ENCODE measurements at regions not wholly inside any gene's neighbourhood (a gene's known extent, or its start where the extent isn't known, plus 50 kb on each side); places are given as distances from the start of the nearest gene placed in this dataset.
"Not testable (repeated sequence)": the region's sequence is repeated elsewhere in the genome, so short reads cannot be mapped to it uniquely, and the experiment has no call there.

DNA sequence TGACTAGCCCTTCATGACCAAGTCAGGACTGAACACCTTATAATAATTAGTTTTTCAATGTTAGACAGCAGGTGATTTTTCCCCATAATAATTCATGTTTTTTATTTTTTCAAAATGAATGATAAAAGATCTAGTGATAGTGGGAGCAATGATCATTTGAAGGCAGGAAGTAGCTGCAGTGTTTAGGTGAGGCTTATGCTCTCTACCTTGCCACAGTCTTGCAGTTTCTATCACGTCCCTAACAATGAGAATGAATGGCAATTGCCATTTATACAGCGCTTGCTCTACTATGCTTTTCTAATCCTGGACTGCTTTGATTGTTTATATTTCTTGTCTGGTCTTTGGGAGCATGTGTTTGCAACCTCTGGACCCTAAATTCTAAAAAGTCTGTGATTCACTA, 367.8 kb upstream of the RIOK2 start:
- Histone ChIP-seq H3K4me3 (no peak overlapping the region), H3K4me1 (replicated peaks in 1 of 2) (peaks cover 8 to 22% of the 10 kb centered on the region in 2 donors), H3K27ac (no peak overlapping the region)
- 50 to 100% (median 88%) methylated on average over 1 to 2 of the region's 2 CpGs; no CpG with 5 or more reads in 2 of the 10 experiments for WGBS, 10 experiments
- ATAC-seq (replicated peaks in 6 of 8): no peak
- in situ Hi-C loops (cut with MboI; ENCODE audit: low pct_unique_long_range_greater_than_20kb in 2 of 9, low sequenced_read_pairs in 9 of 9, unreplicated experiment in 9 of 9): no loop called here

DNA sequence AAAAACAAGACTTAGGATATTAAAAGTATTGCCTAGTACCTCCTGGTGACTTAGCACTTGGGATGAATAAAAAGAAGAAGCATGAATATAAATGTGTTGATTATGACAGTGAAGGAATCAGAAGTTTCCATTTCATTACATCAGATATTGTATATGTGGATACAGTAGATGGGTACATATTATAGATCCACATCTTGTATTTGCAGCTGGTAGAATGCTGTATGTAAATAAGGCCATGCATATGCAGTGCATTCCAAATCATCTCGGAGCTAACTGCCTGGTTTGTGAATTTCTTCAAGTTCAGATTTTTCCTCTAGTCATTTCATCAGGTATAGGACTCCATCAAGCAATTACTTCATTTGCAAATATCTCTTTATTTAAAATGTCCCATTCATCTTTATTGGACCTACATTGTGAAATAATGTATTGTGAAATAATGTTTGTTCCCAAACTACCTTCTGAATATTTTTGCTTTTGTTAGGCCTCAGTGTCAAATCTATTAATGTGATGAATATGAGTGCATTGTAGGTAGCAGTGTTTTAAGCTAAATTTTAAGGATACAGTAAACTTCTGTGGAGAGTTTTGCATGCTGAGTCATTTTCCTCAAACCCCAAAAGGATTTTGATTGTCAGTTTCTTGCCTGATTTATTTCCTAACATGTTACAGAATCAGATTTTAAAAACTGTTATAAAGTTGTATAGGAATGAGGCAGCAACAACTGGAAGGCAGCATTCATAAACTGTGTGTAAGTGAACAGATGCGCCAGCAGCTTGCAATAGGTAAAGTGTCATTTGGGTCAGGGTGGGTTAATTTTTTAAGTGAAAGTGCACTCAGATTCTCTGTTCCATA, 370.8 kb upstream of the RIOK2 start:
- H3K4me1 ChIP-seq (replicated peaks in 1 of 2): peaks cover 3 to 17% of the 10 kb centered on the region in 2 donors
- 50 to 100% (median 71%) methylated on average over 1 to 2 of the region's 2 CpGs; no CpG with 5 or more reads in 2 of the 10 experiments for WGBS, 10 experiments
- no peak overlapping the region for H3K4me3 ChIP-seq
- in situ Hi-C loops (cut with MboI; ENCODE audit: low pct_unique_long_range_greater_than_20kb in 2 of 9, low sequenced_read_pairs in 9 of 9, unreplicated experiment in 9 of 9): no loop called here
- no peak overlapping the region for H3K27ac ChIP-seq
- ATAC-seq (replicated peaks in 6 of 8): peak in 4 of 8 experiments; percentile 30 to 90 (median 50)

DNA sequence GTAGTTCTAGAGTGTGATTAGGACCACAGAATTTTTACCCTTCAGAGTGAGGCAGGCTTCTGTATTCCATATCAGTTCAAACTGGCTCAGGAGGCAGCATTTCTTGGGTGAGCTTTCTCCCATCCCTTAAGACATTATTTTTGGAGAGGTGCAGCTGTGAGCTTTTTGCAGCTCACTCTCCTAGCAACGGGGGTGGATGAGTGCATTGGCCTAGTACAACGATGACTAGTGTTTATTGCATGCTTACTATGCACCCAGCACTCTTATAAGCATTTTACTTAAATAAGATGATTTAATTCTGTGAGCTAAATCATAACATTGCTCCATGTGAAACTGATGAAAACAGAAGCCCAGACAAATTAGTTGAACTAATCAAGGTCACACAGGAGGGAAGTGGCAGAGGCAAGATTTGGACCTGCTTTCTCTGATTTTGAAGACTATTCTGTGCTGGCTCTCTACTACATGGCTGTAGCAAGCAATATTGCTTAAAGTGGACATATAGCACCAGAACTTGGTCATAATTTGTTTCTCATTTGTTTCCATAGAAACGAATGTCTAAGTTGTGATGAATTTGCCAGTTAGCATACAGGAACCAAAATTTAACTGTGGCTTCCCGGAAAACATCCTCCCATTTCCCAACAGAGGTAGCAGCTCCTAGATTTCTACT, 372.1 kb upstream of the RIOK2 start:
- peak in 1 of 8 experiments; percentile 32 for ATAC-seq (replicated peaks in 6 of 8)
- WGBS, 10 experiments: 23 to 92% (median 75%) methylated on average over 1 to 4 of the region's 4 CpGs; no CpG with 5 or more reads in 1 of the 10 experiments
- peaks cover 0 to 13% of the 10 kb centered on the region in 2 donors for H3K4me1 ChIP-seq (replicated peaks in 1 of 2)
- H3K27ac ChIP-seq: no peak overlapping the region
- no peak overlapping the region for H3K4me3 ChIP-seq
- in situ Hi-C loops (cut with MboI; ENCODE audit: low pct_unique_long_range_greater_than_20kb in 2 of 9, low sequenced_read_pairs in 9 of 9, unreplicated experiment in 9 of 9): no loop called here

DNA sequence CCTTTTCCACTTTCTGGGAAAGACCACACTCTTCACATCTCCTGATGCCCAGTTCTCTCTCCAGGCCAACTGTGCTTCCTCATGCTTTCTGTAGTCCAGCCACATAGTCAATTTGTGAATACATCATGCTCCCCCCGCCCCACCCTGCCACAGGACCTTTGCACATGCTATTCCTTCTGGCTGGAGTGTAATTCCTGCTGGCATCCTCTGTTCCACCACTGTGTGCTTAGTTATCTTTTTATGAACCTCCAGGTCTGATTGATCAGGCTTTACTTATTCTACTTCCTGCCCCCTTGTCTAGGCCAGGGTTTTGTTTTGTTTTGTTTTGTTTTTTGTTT, 372.6 kb upstream of the RIOK2 start:
- in situ Hi-C loops (cut with MboI; ENCODE audit: low pct_unique_long_range_greater_than_20kb in 2 of 9, low sequenced_read_pairs in 9 of 9, unreplicated experiment in 9 of 9): no loop called here

DNA sequence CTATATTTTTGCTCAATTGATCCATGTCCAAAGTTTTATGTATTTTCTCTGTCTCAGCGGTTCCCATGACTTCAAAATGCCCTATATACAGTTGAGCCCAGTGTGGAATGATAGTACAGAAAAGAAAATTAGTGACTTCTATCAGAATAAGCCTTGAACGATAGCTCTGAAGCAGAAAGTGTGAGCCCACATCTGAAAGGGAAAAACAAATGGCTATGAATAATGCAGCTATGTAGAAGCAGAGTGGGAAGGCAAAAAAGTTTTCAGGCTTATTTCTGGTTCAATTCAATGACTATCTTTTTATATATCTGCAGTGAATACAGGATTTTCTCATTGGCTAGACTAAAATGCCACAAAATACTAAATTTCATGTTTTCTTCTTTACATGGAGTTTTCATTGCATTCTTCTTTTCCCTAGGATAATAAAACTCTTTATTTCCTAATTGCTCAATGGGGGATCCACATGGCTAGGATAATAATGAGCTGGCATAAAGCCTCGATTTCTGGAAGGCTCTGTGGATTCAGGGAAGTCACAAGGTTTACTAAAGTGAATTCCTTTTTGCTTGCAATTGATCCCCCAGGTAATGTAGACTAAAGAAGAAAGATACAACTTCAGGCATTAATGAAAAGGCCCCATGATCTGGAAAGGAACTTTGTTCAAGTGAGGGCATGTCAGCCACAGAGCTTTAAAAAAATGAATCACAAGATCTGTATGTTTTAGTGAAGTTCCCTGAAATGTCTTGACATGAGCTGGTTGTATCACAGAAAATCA, 377.0 kb upstream of the RIOK2 start:
- Histone ChIP-seq H3K4me3 (no peak overlapping the region), H3K27ac (no peak overlapping the region), H3K4me1 (replicated peaks in 1 of 2) (no peaks in the 10 kb centered on the region)
- in situ Hi-C loops (cut with MboI; ENCODE audit: low pct_unique_long_range_greater_than_20kb in 2 of 9, low sequenced_read_pairs in 9 of 9, unreplicated experiment in 9 of 9): no loop called here
- 0 to 93% (median 70%) methylated on average over 1 to 3 of the region's 3 CpGs; no CpG with 5 or more reads in 2 of the 10 experiments for WGBS, 10 experiments
- peak in 4 of 8 experiments; percentile 23 to 94 (median 46) for ATAC-seq (replicated peaks in 6 of 8)

More for the DNA sequence above, 372.6 kb upstream of the RIOK2 start:
- peak in 1 of 8 experiments; percentile 19 for ATAC-seq (replicated peaks in 6 of 8)
- H3K27ac ChIP-seq: no peak overlapping the region
- WGBS, 10 experiments: 86 to 100% (median 100%) methylated on average over 1 of the region's 1 CpG; no CpG with 5 or more reads in 4 of the 10 experiments
- H3K4me1 ChIP-seq (replicated peaks in 1 of 2): peaks cover 0 to 8% of the 10 kb centered on the region in 2 donors
- no peak overlapping the region for H3K4me3 ChIP-seq

DNA sequence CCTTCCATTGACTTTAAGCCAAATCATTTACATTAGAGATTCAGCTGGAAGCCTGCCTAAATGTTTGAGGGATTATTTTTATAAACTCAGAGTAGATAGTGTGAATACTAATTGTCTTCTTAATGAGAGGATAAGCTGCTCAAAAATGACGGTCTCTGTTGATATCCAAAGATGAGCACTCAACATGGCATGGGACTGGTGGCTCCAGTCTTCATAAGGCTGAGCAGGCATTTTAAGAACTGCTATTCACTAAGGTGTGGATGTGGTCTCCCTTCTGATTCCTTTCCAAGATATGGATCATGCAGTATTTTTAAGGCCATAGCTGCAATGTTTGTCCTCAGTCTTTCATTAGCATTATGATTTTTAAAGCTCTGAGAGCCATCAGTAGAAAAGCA, 377.5 kb upstream of the RIOK2 start:
- ATAC-seq (replicated peaks in 6 of 8): peak in 1 of 8 experiments; percentile 42
- H3K4me1 ChIP-seq (replicated peaks in 1 of 2): no peaks in the 10 kb centered on the region

DNA sequence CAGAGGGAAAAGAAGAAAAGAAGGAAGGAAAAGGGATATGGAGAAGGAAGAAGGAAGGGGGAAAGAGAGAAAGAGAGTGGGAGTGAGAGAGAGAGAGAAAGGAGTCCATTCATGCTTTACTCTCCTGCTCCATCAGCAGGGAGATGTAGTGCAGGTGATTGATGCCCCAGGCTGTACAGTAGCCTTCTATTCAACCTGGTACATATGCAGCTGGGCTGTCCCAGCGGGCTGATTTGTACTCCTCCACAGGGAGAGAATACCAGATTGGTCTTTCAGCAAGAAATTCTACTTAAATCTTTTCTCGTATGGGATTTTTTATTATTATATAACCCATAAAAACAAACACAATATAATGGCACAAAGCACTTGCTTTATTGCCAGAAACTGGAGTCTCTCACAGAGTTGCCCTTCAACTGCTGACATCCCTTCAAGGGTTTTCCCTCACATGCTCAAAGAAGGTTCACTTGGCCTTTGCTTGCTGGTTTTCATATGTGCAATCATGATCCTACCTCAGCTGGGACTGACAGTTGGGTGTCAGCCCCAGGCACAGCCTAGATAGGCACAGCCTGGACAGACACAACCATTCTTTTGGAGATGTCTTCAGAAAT, 380.1 kb upstream of the RIOK2 start:
- ATAC-seq (replicated peaks in 6 of 8): peak in 2 of 8 experiments; percentile 41 to 61
- in situ Hi-C loops (cut with MboI; ENCODE audit: low pct_unique_long_range_greater_than_20kb in 2 of 9, low sequenced_read_pairs in 9 of 9, unreplicated experiment in 9 of 9): no loop called here
- WGBS, 10 experiments: 36 to 100% (median 80%) methylated on average over 1 to 2 of the region's 2 CpGs; no CpG with 5 or more reads in 1 of the 10 experiments
- Histone ChIP-seq H3K4me1 (replicated peaks in 1 of 2) (no peaks in the 10 kb centered on the region), H3K4me3 (no peak overlapping the region), H3K27ac (no peak overlapping the region)

More for the DNA sequence above, 377.5 kb upstream of the RIOK2 start:
- H3K4me3 ChIP-seq: no peak overlapping the region
- H3K27ac ChIP-seq: no peak overlapping the region
- 83 to 100% (median 94%) methylated on average over 1 of the region's 1 CpG; no CpG with 5 or more reads in 6 of the 10 experiments for WGBS, 10 experiments
- in situ Hi-C loops (cut with MboI; ENCODE audit: low pct_unique_long_range_greater_than_20kb in 2 of 9, low sequenced_read_pairs in 9 of 9, unreplicated experiment in 9 of 9): no loop called here

DNA sequence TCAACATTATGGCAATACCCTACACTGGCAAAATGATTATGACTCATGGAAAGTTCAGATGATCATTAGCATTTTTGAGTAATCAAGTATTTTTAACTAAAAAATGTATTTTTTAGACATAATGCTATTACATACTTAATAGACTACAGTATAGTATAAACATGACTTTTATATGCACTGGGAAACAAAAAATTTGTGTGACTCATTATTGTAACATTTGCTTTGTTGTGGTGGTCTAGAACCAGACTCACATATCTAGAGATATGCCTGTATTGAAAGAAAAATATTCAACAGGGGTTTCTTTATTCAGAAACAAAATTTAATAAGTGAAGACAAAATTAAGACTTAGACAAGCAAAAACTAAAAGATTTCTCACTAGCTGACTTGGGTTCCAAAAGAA, 385.3 kb upstream of the RIOK2 start:
- Histone ChIP-seq H3K4me3 (no peak overlapping the region), H3K4me1 (replicated peaks in 1 of 2) (no peaks in the 10 kb centered on the region), H3K27ac (no peak overlapping the region)
- ATAC-seq (replicated peaks in 6 of 8): no peak
- in situ Hi-C loops (cut with MboI; ENCODE audit: low pct_unique_long_range_greater_than_20kb in 2 of 9, low sequenced_read_pairs in 9 of 9, unreplicated experiment in 9 of 9): no loop called here

DNA sequence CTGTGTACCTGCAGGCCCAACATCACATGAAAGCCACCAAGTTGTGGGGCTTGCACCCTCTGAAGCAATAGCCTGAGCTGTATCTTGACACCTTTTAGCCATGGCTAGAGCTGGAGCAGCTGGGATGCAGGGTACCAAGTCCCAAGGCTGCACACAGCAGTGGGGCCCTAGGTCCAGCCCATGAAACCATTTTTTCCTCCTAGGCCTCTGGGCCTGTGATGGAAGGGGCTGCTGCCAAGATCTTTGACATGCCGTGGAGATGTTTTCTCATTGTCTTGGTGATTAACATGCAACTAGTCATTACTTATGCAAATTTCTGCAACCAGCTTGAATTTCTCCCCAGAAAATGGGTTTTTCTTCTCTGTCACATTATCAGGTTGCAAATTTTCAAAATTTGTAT, 387.2 kb upstream of the RIOK2 start:
- Histone ChIP-seq H3K27ac (no peak overlapping the region), H3K4me1 (replicated peaks in 1 of 2) (no peaks in the 10 kb centered on the region), H3K4me3 (no peak overlapping the region)
- WGBS, 10 experiments: 80 to 100% (median 100%) methylated on average over 1 of the region's 1 CpG; no CpG with 5 or more reads in 5 of the 10 experiments
- in situ Hi-C loops (cut with MboI; ENCODE audit: low pct_unique_long_range_greater_than_20kb in 2 of 9, low sequenced_read_pairs in 9 of 9, unreplicated experiment in 9 of 9): no loop called here
- no peak for ATAC-seq (replicated peaks in 6 of 8)

DNA sequence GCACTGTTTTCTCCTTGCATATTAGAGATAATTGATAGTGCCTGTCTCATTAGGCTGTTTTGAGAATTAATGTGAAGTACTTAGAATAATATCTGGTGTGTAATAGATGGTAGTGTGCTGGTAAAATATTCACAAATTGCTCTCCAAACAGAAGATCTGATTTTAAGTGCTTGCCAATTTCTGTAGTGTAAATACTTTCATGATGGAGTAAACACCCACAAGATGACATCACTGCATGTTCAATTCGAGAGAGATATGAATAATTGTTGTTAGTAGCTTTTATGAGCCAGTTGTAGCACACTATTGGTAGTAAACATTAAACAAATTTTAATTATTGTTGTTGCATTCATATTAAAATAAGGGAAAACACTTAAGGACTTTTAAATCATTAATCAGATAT, 392.3 kb upstream of the RIOK2 start:
- H3K4me3 ChIP-seq: no peak overlapping the region
- no peak for ATAC-seq (replicated peaks in 6 of 8)
- H3K27ac ChIP-seq: no peak overlapping the region
- H3K4me1 ChIP-seq (replicated peaks in 1 of 2): no peaks in the 10 kb centered on the region
- in situ Hi-C loops (cut with MboI; ENCODE audit: low pct_unique_long_range_greater_than_20kb in 2 of 9, low sequenced_read_pairs in 9 of 9, unreplicated experiment in 9 of 9): no loop called here
- WGBS, 10 experiments: 0 to 100% (median 71%) methylated on average over 1 of the region's 1 CpG; no CpG with 5 or more reads in 1 of the 10 experiments

DNA sequence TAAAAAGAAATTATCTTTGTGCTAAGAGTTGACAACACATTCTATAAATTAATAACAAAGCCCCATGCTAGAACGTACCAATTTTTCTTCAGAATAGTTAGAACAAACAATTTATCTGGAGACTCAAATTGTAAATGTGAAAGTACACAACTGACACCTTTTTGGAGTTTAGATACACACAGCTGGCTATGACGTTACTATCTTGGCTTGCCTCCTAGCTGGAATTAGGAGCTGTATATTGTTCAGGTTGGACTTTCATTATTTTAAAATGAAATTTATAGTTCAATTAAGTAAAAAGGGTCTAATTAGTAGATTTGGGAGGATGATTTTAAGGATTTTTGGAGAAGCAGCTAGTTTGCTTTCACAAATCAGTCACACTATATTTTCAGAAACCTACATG, 393.9 kb upstream of the RIOK2 start:
- no peak for ATAC-seq (replicated peaks in 6 of 8)
- no peak overlapping the region for H3K4me3 ChIP-seq
- WGBS, 10 experiments: 19 to 100% (median 71%) methylated on average over 1 to 2 of the region's 2 CpGs; no CpG with 5 or more reads in 1 of the 10 experiments
- no peak overlapping the region for H3K27ac ChIP-seq
- in situ Hi-C loops (cut with MboI; ENCODE audit: low pct_unique_long_range_greater_than_20kb in 2 of 9, low sequenced_read_pairs in 9 of 9, unreplicated experiment in 9 of 9): no loop called here
- no peaks in the 10 kb centered on the region for H3K4me1 ChIP-seq (replicated peaks in 1 of 2)

DNA sequence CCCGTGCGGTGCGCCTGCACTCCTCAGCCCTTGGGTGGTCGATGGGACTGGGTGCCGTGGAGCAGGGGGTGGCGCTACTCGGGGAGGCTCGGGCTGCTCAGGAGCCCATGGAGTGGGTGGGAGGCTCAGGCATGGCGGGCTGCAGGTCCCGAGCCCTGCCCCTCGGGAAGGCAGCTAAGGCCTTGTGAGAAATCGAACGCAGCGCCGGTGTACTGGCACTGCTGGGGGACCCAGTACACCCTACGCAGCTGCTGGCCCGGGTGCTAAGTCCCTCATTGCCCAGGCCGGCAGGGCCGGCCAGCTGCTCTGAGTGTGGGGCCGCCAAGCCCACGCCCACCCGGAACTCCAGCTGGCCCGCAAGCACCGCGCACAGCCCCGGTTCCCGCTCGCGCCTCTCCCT, 396.9 kb upstream of the RIOK2 start:
- ATAC-seq (replicated peaks in 6 of 8); H3K27ac ChIP-seq; H3K4me3 ChIP-seq; in situ Hi-C loops (cut with MboI; ENCODE audit: low pct_unique_long_range_greater_than_20kb in 2 of 9, low sequenced_read_pairs in 9 of 9, unreplicated experiment in 9 of 9); H3K4me1 ChIP-seq (replicated peaks in 1 of 2): not testable (repeated sequence)
- 100% methylated on average over 1 of the region's 29 CpGs; no CpG with 5 or more reads in 9 of the 10 experiments for WGBS, 10 experiments
